Vagina (tissue), 2 donors: ENCODE measurements at regions not wholly inside any gene's neighbourhood (a gene's known extent, or its start where the extent isn't known, plus 50 kb on each side); places are given as distances from the start of the nearest gene placed in this dataset.

ENCODE experiments used
- CTCF ChIP-seq, 3 experiments: fragments of 450-650 bp in 2 of 3; fragments of 200-600 bp in 1 of 3; sonication (generic) in 1 of 3; IDR thresholded peaks; one replicate each; pipeline ENCODE4 v1.5.1; 2017 to 2019; ENCODE audit warnings: antibody characterized with exemption in 3 of 3, mild to moderate bottlenecking in 2 of 3, moderate library complexity in 2 of 3
- POLR2A ChIP-seq, 2 donors: fragments of 450-650 bp; IDR thresholded peaks; one replicate each; pipeline ENCODE4 v1.6.1; 2017; ENCODE audit warnings: antibody characterized with exemption in 2 of 2, mild to moderate bottlenecking in 2 of 2, moderate library complexity in 2 of 2

DNA sequence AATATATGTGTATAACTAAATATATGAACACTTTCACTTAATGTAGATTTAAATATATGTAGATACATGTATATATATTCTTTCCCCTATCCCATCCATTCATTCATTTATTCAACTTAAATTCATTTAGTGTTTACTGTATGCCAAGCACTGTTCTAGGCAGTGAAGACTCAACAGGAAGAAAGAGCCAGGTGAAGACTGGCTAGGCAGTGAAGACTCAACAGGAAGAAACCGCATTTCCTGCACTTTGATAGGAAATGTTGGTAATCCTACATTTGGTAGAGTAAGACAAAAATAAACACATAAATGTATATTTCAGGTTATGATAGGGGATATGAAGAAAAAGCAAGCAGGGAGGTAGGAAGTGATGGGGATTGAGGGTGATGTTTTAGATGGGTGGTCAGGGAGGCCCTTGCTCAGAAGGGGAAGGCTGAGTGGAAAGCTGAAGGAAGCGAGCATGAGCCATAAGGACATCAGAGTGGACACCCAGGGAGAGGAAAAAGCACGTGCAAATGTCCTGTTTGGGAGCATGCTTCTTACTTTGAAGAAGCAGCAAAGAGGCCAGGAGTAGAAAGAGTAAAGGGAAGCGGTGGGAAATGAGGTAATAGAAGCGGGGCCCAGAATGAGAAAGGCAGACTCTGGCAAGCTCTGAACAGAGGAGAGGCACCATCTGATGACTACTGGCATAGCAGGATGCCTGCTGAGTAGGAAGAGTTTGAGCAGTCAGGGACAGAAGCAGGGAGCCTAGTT is 227.8 kb upstream of the MAP3K1 start:
- no peak for TF ChIP-seq CTCF (IDR thresholded peaks at IDR 0.05)
- no peak for TF ChIP-seq POLR2A (IDR thresholded peaks at IDR 0.05)
